K562 (cell line): ENCODE measurements at regions not wholly inside any gene's neighbourhood (a gene's known extent, or its start where the extent isn't known, plus 50 kb on each side); places are given as distances from the start of the nearest gene placed in this dataset.

ENCODE experiments used
- ATAC-seq: fragments of 200-7000 bp; cut with Tn5 transposase; 3 replicates; pipeline ENCODE4 v1.9.1; 2020; ENCODE audit warnings: moderate library complexity
- BruUV-seq: library from RNA; stranded (reverse); fragments of 400-500 nt; replicated peaks from 2 replicates; lab custom pipeline; 2021; lab: Mats Ljungman, UMichigan
- CTCF ChIA-PET: fragments of 300-600 bp; formaldehyde crosslinking; extraction: SDS; loops from one replicate; lab custom pipeline; 2021; ENCODE audit warnings: low intra/inter-chr PET ratio; lab: Yijun Ruan, JAX
- POLR2A ChIA-PET: fragments of 300-600, 350-650 bp; sonication (Branson Sonifier 250); formaldehyde crosslinking; extraction: SDS; loops from one replicate; lab custom pipeline; 2021; ENCODE audit warnings: antibody characterized with exemption, inconsistent platforms; lab: Yijun Ruan, JAX
- DNase-seq, 4 experiments: peaks; one replicate each; pipeline versions ENCODE4 v3.0.0 to v3.0.0-alpha.2; 2011 to 2018; ENCODE audit warnings: low spot score in 3 of 4, mixed read lengths in 3 of 4; ENCODE audit errors: extremely low read depth in 1 of 4
- FAIRE-seq: peaks from 2 replicates; lab custom pipeline; 2011; peaks lifted over from hg19 to GRCh38; lab: Jason Lieb, UNC
- H2AFZ ChIP-seq: 2 replicates; pipeline ENCODE4 v1.6.0; 2011; ENCODE audit warnings: low read depth, low read length, control low read depth, inconsistent platforms
- H3K27ac ChIP-seq: fragments of 200-600 bp; 3 replicates; pipeline ENCODE4 v1.8.0; 2011; ENCODE audit warnings: low read depth, mild to moderate bottlenecking, control low read depth, inconsistent platforms, low read length, moderate library complexity, mixed read lengths; ENCODE audit errors: extremely low read depth
- H3K27me3 ChIP-seq, 2 experiments: fragments of 300-600 bp in 1 of 2; 2 replicates in 1 of 2; 3 replicates in 1 of 2; pipeline versions ENCODE4 v1.6.0 to v1.8.0; 2011; ENCODE audit warnings: inconsistent platforms in 2 of 2, low read length in 2 of 2, mild to moderate bottlenecking in 1 of 2, mixed read lengths in 1 of 2, moderate library complexity in 1 of 2; ENCODE audit not compliant: control insufficient read depth in 2 of 2, insufficient read depth in 2 of 2
- H3K36me3 ChIP-seq: fragments of 300-600 bp; 3 replicates; pipeline ENCODE4 v1.8.0; 2011; ENCODE audit warnings: mild to moderate bottlenecking, low read length, inconsistent platforms; ENCODE audit not compliant: control insufficient read depth, insufficient read depth
- H3K4me1 ChIP-seq, 2 experiments: fragments of 200-600 bp in 1 of 2; replicated peaks in 1 of 2; 2 replicates in 1 of 2; 3 replicates in 1 of 2; pipeline versions ENCODE4 v1.5.1 to v1.8.0; 2011; ENCODE audit warnings: inconsistent platforms in 2 of 2, low read length in 2 of 2, mild to moderate bottlenecking in 1 of 2, mixed read lengths in 1 of 2, moderate library complexity in 1 of 2; ENCODE audit not compliant: control insufficient read depth in 2 of 2, insufficient read depth in 2 of 2
- H3K4me2 ChIP-seq: 2 replicates; pipeline ENCODE4 v1.6.1; 2011; ENCODE audit warnings: low read length, control low read depth, inconsistent platforms, mixed read lengths; ENCODE audit not compliant: insufficient read depth
- H3K4me3 ChIP-seq: fragments of 200-600 bp; sonication (generic), shearing (Covaris generic); 2 replicates; pipeline ENCODE4 v1.5.1; 2016; ENCODE audit warnings: control low read depth, inconsistent platforms
- H3K79me2 ChIP-seq: fragments of 200-600 bp; 3 replicates; pipeline ENCODE4 v1.8.0; 2011; ENCODE audit warnings: low read length, inconsistent platforms; ENCODE audit not compliant: control insufficient read depth, insufficient read depth
- H3K9ac ChIP-seq, 2 experiments: 2 replicates each; pipeline versions ENCODE4 v1.6.0 to v1.6.1; 2011; ENCODE audit warnings: low read depth in 2 of 2, low read length in 2 of 2, control low read depth in 1 of 2, inconsistent platforms in 1 of 2, mild to moderate bottlenecking in 1 of 2, mixed read lengths in 1 of 2; ENCODE audit not compliant: insufficient read depth in 1 of 2
- H3K9me1 ChIP-seq: one replicate; pipeline ENCODE4 v1.6.0; 2011; ENCODE audit warnings: inconsistent platforms, mild to moderate bottlenecking, low read length, moderate library complexity; ENCODE audit not compliant: control insufficient read depth, insufficient read depth
- H3K9me3 ChIP-seq: replicated peaks from 2 replicates; pipeline ENCODE4 v1.5.1; 2011; ENCODE audit warnings: low read depth, low read length, inconsistent platforms; ENCODE audit not compliant: control insufficient read depth, insufficient read depth
- H4K20me1 ChIP-seq: replicated peaks from 2 replicates; pipeline ENCODE4 v1.6.1; 2011; ENCODE audit warnings: low read length, inconsistent platforms, mixed read lengths; ENCODE audit not compliant: control insufficient read depth, insufficient read depth
- ARID2 ChIP-seq: fragments of 450-650 bp; IDR thresholded peaks from 2 replicates; pipeline ENCODE4 v1.6.1; 2017; ENCODE audit warnings: antibody characterized with exemption, mild to moderate bottlenecking
- BHLHE40 ChIP-seq: IDR thresholded peaks from 2 replicates; pipeline ENCODE4 v1.6.1; 2011; ENCODE audit warnings: low read length, improper control_type of control experiment
- C11orf30 ChIP-seq: fragments of 450-650 bp; IDR thresholded peaks from 2 replicates; pipeline ENCODE4 v1.6.1; 2016; ENCODE audit warnings: low read depth, mild to moderate bottlenecking
- CHD1 ChIP-seq: fragments of 200-600 bp; sonication (generic); IDR thresholded peaks from one replicate; pipeline ENCODE4 v1.6.1; 2012; ENCODE audit warnings: mild to moderate bottlenecking, moderate library complexity, low read length, inconsistent platforms
- DDX20 ChIP-seq: fragments of 450-650 bp; IDR thresholded peaks from 2 replicates; pipeline ENCODE4 v1.6.1; 2016; ENCODE audit warnings: missing genetic modification characterization, low read depth, mild to moderate bottlenecking, missing compliant biosample characterization, moderate library complexity
- KDM5B ChIP-seq: fragments of 200-600 bp; sonication (generic); IDR thresholded peaks from 2 replicates; pipeline ENCODE4 v1.6.1; 2012; ENCODE audit warnings: low read depth, mild to moderate bottlenecking, moderate library complexity, low read length, control low read depth, inconsistent platforms; ENCODE audit not compliant: insufficient replicate concordance
- MAZ ChIP-seq, 2 experiments: fragments of 450-650 bp in 1 of 2; sonication (generic) in 1 of 2; formaldehyde crosslinking; IDR thresholded peaks in 1 of 2; conservative IDR thresholded peaks in 1 of 2; 2 replicates each; pipeline versions ENCODE4 v1.4.0 to v1.5.0; 2020; ENCODE audit warnings: mild to moderate bottlenecking in 1 of 2, missing genetic modification reagents in 1 of 2
- MCM3 ChIP-seq: fragments of 450-650 bp; IDR thresholded peaks from 2 replicates; pipeline ENCODE4 v1.6.1; 2016
- NFYB ChIP-seq: IDR thresholded peaks from 2 replicates; pipeline ENCODE4 v1.6.1; 2011; ENCODE audit warnings: mild to moderate bottlenecking, moderate library complexity; ENCODE audit not compliant: insufficient read length; ENCODE audit errors: extremely low read depth
- NKRF ChIP-seq: fragments of 450-650 bp; IDR thresholded peaks from 2 replicates; pipeline ENCODE4 v1.6.1; 2016; ENCODE audit warnings: borderline replicate concordance
- TRIM24 ChIP-seq, 2 experiments: fragments of 450-650 bp; IDR thresholded peaks; 2 replicates each; pipeline ENCODE4 v1.6.1; 2016
- ZFP30 ChIP-seq: fragments of 250-450 bp; sonication (Bioruptor Pico); IDR thresholded peaks from 2 replicates; pipeline ENCODE4 v1.8.0; 2022; ENCODE audit warnings: moderate library complexity, mild to moderate bottlenecking, inconsistent platforms, borderline replicate concordance
- ZNF398 ChIP-seq: fragments of 250-450 bp; sonication (Bioruptor Pico); IDR thresholded peaks from 2 replicates; pipeline ENCODE4 v1.8.0; 2021; ENCODE audit warnings: moderate library complexity, mild to moderate bottlenecking, inconsistent platforms
- WGBS: fragments of 100-300 bp; shearing (Covaris generic); methylation state at CpG from one replicate; pipeline ENCODE4 v1.1.6; 2016; ENCODE audit warnings: low coverage, mixed read lengths; ENCODE audit not compliant: insufficient coverage; ENCODE audit errors: missing lambda C conversion rate; 5-methylcytosine and 5-hydroxymethylcytosine counted together
- in situ Hi-C: fragments of 300-500 bp; cut with MboI; formaldehyde crosslinking; loops from 4 replicates; pipeline ENCODE4 v1.15.0; 2018; ENCODE audit warnings: inconsistent platforms, mixed read lengths
- intact Hi-C: fragments of 100-400 bp; cut with micrococcal nuclease; formaldehyde crosslinking; loops from 2 replicates; pipeline ENCODE4 v1.14.2; 2022

GRCh38 chr4:178322524-178323183 is 880.4 kb upstream of the AGA start:
- no peaks in the 10 kb centered on the region for H3K36me3 ChIP-seq
- ATAC-seq = no peak
- no peak overlapping the region for H3K4me2 ChIP-seq
- DNase-seq = no peak
- intact Hi-C loops (no loop called here), in situ Hi-C loops (no loop called here)
- no peaks in the 10 kb centered on the region for H3K79me2 ChIP-seq
- FAIRE-seq = no peak
- no peak overlapping the region for H3K4me3 ChIP-seq
- no peak overlapping the region for H2AFZ ChIP-seq
- H3K9me3 ChIP-seq = no peaks in the 10 kb centered on the region; the same call in 1 of the 2 replicates
- H3K9me1 ChIP-seq = no peaks in the 10 kb centered on the region
- no peaks in the 10 kb centered on the region for H3K27me3 ChIP-seq
- H3K9ac ChIP-seq = no peak overlapping the region
- CTCF ChIA-PET = no interaction called here
- no peaks in the 10 kb centered on the region for H4K20me1 ChIP-seq
- H3K4me1 ChIP-seq = no peaks in the 10 kb centered on the region
- no TSS peak for BruUV-seq
- no peak overlapping the region for H3K27ac ChIP-seq
- WGBS = 0% methylated on average over 5 of the region's 5 CpGs
- TF ChIP-seq CHD1 = no peak
- TF ChIP-seq ZNF398 (CRISPR knock-in tag) = no peak
- no peak for TF ChIP-seq MAZ (CRISPR knock-in tag; conservative IDR thresholded peaks at IDR 0.05 in 1 of 2, IDR thresholded peaks at IDR 0.05 in 1 of 2)
- TF ChIP-seq NFYB = no peak
- no peak for TF ChIP-seq C11orf30
- TF ChIP-seq KDM5B = no peak
- TF ChIP-seq BHLHE40 = no peak
- TF ChIP-seq DDX20 (tag) = no peak
- TF ChIP-seq ZFP30 = no peak
- TF ChIP-seq MCM3 = no peak
- TF ChIP-seq ARID2 = no peak
- no peak for TF ChIP-seq TRIM24 (IDR thresholded peaks at IDR 0.05)
- TF ChIP-seq NKRF = no peak
- TF ChIP-seq, all 486 proteins: peak for 0
- POLR2A ChIA-PET = no interaction called here
